ENCODE measurements at regions not wholly inside any gene's neighbourhood (a gene's known extent, or its start where the extent isn't known, plus 50 kb on each side); places are given as distances from the start of the nearest gene placed in this dataset.

DNA sequence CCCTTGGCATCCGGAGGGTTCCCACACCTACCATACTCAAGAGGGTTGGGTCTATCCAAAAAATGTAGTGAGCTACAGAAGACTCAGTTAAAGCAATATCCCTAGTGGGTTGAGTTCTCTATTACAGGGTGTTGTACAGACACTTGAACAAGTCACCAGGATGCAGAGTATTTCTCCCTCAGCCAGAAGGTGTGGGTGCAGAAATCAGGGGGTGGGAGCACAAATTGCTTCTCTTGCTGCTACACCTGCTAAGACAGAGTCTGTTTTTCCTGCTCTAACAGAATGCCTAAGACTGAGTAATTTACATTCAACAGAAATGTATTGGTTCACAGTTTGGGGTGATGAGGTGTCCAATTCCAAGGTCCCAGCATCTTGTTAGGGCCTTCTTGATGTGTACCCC is 433.4 kb downstream of the TCERG1L start:
- no peak for DNase-seq
- no peaks in the 10 kb centered on the region for H3K36me3 ChIP-seq (ENCODE audit: low read depth)
- H3F3A ChIP-seq (ENCODE audit: insufficient read depth), result no peaks in the 10 kb centered on the region
- H4K20me1 ChIP-seq (ENCODE audit: insufficient read depth), result no peaks in the 10 kb centered on the region
- no peaks in the 10 kb centered on the region for H3K79me2 ChIP-seq (ENCODE audit: insufficient read depth)
- no peaks in the 10 kb centered on the region for H3K9me2 ChIP-seq (ENCODE audit: insufficient read depth)
- in situ Hi-C loops (cut with MboI), result no loop called here
- TF ChIP-seq EZH2 (IDR thresholded peaks at IDR 0.05; ENCODE audit: insufficient read depth, poor library complexity, severe bottlenecking) (no peak), EZH2phosphoT487 (IDR thresholded peaks at IDR 0.05; ENCODE audit: insufficient read depth, low read depth) (no peak)
- no peaks in the 10 kb centered on the region for H3K4me1 ChIP-seq (ENCODE audit: insufficient read depth)
- H2AFZ ChIP-seq, result no peak overlapping the region
- no peaks in the 10 kb centered on the region for H3K27me3 ChIP-seq (replicated peaks; ENCODE audit: insufficient read depth)
- 5 to 17% methylated on average over 1 of the region's 1 CpG for whole genome bisulfite sequencing, 2 experiments (ENCODE audit: low coverage in 1 of 2, low lambda C conversion rate in 2 of 2, missing lambda C conversion rate in 2 of 2)
- no peak overlapping the region for H3K4me2 ChIP-seq (ENCODE audit: unreplicated experiment)
- no peak overlapping the region for H3K27ac ChIP-seq
- no peak overlapping the region for H3K9ac ChIP-seq
- H3K4me3 ChIP-seq, result no peak overlapping the region
- H3K9me3 ChIP-seq (ENCODE audit: low read depth), result no peaks in the 10 kb centered on the region

DNA sequence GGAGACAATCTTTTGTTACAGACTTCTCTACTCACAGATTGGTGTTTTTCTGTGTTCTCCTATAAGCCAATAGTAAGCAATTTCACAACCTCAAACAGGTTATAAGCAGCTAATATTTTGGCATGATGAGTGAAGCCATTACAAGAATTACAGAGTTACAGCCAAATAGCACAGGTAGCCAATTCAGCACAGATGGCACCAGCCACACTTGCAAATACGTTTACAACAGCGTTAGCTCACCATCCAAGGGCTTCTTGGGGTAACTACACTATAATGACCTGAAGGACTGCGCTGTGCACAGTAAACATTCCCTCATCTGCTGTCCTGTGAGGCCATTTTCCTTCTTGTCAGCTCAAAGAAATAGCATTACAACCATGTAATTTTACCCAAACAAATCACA is 428.6 kb downstream of the TCERG1L start:
- no peak for DNase-seq
- Histone ChIP-seq H4K20me1 (ENCODE audit: insufficient read depth) (no peaks in the 10 kb centered on the region), H3K9ac (no peak overlapping the region), H3K36me3 (ENCODE audit: low read depth) (no peaks in the 10 kb centered on the region), H3K27me3 (replicated peaks; ENCODE audit: insufficient read depth) (no peaks in the 10 kb centered on the region), H3K4me1 (ENCODE audit: insufficient read depth) (no peaks in the 10 kb centered on the region), H3K27ac (no peak overlapping the region), H3K9me2 (ENCODE audit: insufficient read depth) (no peaks in the 10 kb centered on the region), H3K79me2 (ENCODE audit: insufficient read depth) (no peaks in the 10 kb centered on the region), H3K4me2 (ENCODE audit: unreplicated experiment) (no peak overlapping the region), H3F3A (ENCODE audit: insufficient read depth) (no peaks in the 10 kb centered on the region), H3K9me3 (ENCODE audit: low read depth) (no peaks in the 10 kb centered on the region), H2AFZ (no peak overlapping the region), H3K4me3 (no peak overlapping the region)
- in situ Hi-C loops (cut with MboI), result no loop called here
- WGBS, 2 experiments (ENCODE audit: low coverage in 1 of 2, low lambda C conversion rate in 2 of 2, missing lambda C conversion rate in 2 of 2), result 9 to 13% methylated on average over 3 of the region's 3 CpGs
- TF ChIP-seq EZH2phosphoT487 (IDR thresholded peaks at IDR 0.05; ENCODE audit: insufficient read depth, low read depth) (no peak), EZH2 (IDR thresholded peaks at IDR 0.05; ENCODE audit: insufficient read depth, poor library complexity, severe bottlenecking) (no peak)

DNA sequence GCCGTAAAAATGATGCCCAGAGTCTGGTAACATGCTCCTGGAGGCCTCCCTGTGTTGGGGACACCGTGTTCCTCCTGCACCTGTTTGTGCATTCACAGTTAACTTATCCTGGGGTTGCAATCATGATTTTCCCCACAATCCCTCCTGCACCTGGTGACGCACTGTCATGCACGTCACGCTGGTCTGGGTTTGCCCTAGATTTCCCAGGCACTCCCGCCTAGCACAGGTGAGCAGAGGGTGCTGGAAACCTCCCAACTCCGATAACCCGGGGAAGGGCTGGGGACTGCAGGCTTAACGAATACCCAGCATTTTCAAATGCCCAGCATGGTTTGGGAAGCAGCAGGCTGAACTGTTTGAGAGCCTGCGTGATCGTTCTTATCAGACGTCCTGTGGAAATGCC is 427.1 kb downstream of the TCERG1L start:
- TF ChIP-seq EZH2 (IDR thresholded peaks at IDR 0.05; ENCODE audit: insufficient read depth, poor library complexity, severe bottlenecking) (no peak), EZH2phosphoT487 (IDR thresholded peaks at IDR 0.05; ENCODE audit: insufficient read depth, low read depth) (no peak)
- in situ Hi-C loops (cut with MboI), result no loop called here
- H4K20me1 ChIP-seq (ENCODE audit: insufficient read depth), result no peaks in the 10 kb centered on the region
- WGBS, 2 experiments (ENCODE audit: low coverage in 1 of 2, low lambda C conversion rate in 2 of 2, missing lambda C conversion rate in 2 of 2), result 34 to 35% methylated on average over 12 of the region's 12 CpGs
- no peaks in the 10 kb centered on the region for H3K27me3 ChIP-seq (replicated peaks; ENCODE audit: insufficient read depth)
- H3K79me2 ChIP-seq (ENCODE audit: insufficient read depth), result no peaks in the 10 kb centered on the region
- no peak overlapping the region for H2AFZ ChIP-seq
- H3K9me2 ChIP-seq (ENCODE audit: insufficient read depth), result no peaks in the 10 kb centered on the region
- H3F3A ChIP-seq (ENCODE audit: insufficient read depth), result no peaks in the 10 kb centered on the region
- H3K36me3 ChIP-seq (ENCODE audit: low read depth), result no peaks in the 10 kb centered on the region
- no peak overlapping the region for H3K4me3 ChIP-seq
- H3K9ac ChIP-seq, result no peak overlapping the region
- no peaks in the 10 kb centered on the region for H3K9me3 ChIP-seq (ENCODE audit: low read depth)
- H3K27ac ChIP-seq, result no peak overlapping the region
- no peak overlapping the region for H3K4me2 ChIP-seq (ENCODE audit: unreplicated experiment)
- no peak for DNase-seq
- no peaks in the 10 kb centered on the region for H3K4me1 ChIP-seq (ENCODE audit: insufficient read depth)

DNA sequence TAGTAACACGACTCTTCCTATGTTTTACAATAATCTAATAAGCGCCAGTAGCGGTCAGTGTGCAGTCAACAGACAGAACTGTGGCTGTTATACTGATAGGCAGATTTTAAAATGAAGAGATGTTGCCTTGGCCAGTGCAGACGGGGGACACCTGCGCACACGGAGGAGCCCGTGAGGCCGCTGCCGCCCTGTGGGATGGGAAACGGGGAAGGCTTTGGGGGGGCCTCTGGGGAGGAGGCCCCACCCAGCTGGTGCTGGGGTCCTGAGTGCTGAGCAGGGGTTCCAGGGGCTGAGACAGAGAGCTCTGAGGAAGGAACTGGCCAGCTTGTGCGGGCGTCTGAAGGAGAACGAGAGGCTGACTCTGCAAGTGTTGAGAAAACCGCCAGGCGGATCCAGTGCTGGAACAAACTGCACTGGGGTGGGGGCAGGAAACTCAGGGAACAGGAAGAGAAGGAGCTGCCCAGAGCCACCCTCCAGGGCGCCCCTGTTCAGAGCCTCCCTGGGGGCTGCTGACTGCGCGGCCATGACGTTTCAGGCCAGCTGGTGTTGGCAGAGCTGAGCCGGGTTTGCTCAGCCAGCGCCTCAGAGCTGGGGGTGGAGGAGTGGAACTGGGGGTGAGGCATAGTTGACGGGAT is 426.4 kb downstream of the TCERG1L start:
- WGBS, 2 experiments (ENCODE audit: low coverage in 1 of 2, low lambda C conversion rate in 2 of 2, missing lambda C conversion rate in 2 of 2), result 26 to 28% methylated on average over 22 of the region's 22 CpGs

DNA sequence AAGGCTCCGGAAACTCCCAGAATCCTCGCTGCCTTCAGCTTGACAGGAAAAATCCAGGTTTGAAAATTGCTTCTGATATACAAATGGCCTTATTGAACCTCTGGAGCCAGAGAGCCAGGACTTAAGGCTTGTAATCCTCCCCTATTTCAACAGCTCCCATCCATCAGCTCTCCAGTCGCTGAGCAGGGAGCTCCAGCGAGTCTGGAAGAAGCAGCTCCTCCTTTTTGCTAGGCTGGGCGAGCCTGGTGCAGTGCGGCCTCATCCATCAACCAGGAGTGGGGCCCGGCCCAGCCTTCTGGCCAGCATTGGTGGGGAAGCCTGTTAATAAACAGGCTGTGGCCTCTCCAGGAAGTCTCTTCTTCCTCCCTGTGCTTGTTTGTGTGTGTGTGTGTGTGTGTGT is 424.4 kb downstream of the TCERG1L start:
- in situ Hi-C loops (cut with MboI), result no loop called here
- no peak overlapping the region for H3K27ac ChIP-seq

More for the DNA sequence above, 426.4 kb downstream of the TCERG1L start:
- Histone ChIP-seq H3K79me2 (ENCODE audit: insufficient read depth) (no peaks in the 10 kb centered on the region), H3F3A (ENCODE audit: insufficient read depth) (no peaks in the 10 kb centered on the region), H3K36me3 (ENCODE audit: low read depth) (no peaks in the 10 kb centered on the region), H3K4me1 (ENCODE audit: insufficient read depth) (no peaks in the 10 kb centered on the region), H3K9me2 (ENCODE audit: insufficient read depth) (no peaks in the 10 kb centered on the region), H4K20me1 (ENCODE audit: insufficient read depth) (no peaks in the 10 kb centered on the region), H3K27ac (no peak overlapping the region), H3K9ac (no peak overlapping the region), H3K9me3 (ENCODE audit: low read depth) (no peaks in the 10 kb centered on the region), H3K4me2 (ENCODE audit: unreplicated experiment) (no peak overlapping the region), H3K27me3 (replicated peaks; ENCODE audit: insufficient read depth) (no peaks in the 10 kb centered on the region), H2AFZ (no peak overlapping the region), H3K4me3 (no peak overlapping the region)
- no peak for DNase-seq
- in situ Hi-C loops (cut with MboI), result no loop called here
- TF ChIP-seq EZH2 (IDR thresholded peaks at IDR 0.05; ENCODE audit: insufficient read depth, poor library complexity, severe bottlenecking), result no peak
- no peak for TF ChIP-seq EZH2phosphoT487 (IDR thresholded peaks at IDR 0.05; ENCODE audit: insufficient read depth, low read depth)

More for the DNA sequence above, 424.4 kb downstream of the TCERG1L start:
- Histone ChIP-seq H3F3A (ENCODE audit: insufficient read depth) (no peaks in the 10 kb centered on the region), H4K20me1 (ENCODE audit: insufficient read depth) (no peaks in the 10 kb centered on the region), H3K27me3 (replicated peaks; ENCODE audit: insufficient read depth) (no peaks in the 10 kb centered on the region), H3K9me2 (ENCODE audit: insufficient read depth) (no peaks in the 10 kb centered on the region), H2AFZ (no peak overlapping the region), H3K79me2 (ENCODE audit: insufficient read depth) (no peaks in the 10 kb centered on the region), H3K4me3 (no peak overlapping the region), H3K36me3 (ENCODE audit: low read depth) (no peaks in the 10 kb centered on the region), H3K4me2 (ENCODE audit: unreplicated experiment) (no peak overlapping the region), H3K9ac (no peak overlapping the region), H3K4me1 (ENCODE audit: insufficient read depth) (no peaks in the 10 kb centered on the region), H3K9me3 (ENCODE audit: low read depth) (no peaks in the 10 kb centered on the region)
- TF ChIP-seq EZH2 (IDR thresholded peaks at IDR 0.05; ENCODE audit: insufficient read depth, poor library complexity, severe bottlenecking), result no peak
- no peak for TF ChIP-seq EZH2phosphoT487 (IDR thresholded peaks at IDR 0.05; ENCODE audit: insufficient read depth, low read depth)
- WGBS, 2 experiments (ENCODE audit: low coverage in 1 of 2, low lambda C conversion rate in 2 of 2, missing lambda C conversion rate in 2 of 2), result 17 to 18% methylated on average over 7 of the region's 7 CpGs
- no peak for DNase-seq

All from GM23248 (cell line).